Heart left ventricle (tissue), 13 donors: ENCODE measurements at regions not wholly inside any gene's neighbourhood (a gene's known extent, or its start where the extent isn't known, plus 50 kb on each side); places are given as distances from the start of the nearest gene placed in this dataset.

Experiments
- POLR2A ChIP-seq, 2 donors: fragments of 450-650 bp; IDR thresholded peaks; one replicate each; pipeline ENCODE4 v1.6.1; 2017; ENCODE audit warnings: antibody characterized with exemption in 2 of 2, mild to moderate bottlenecking in 2 of 2, moderate library complexity in 2 of 2
- TF ChIP-seq, protein P1 (sequence below), 12 donors: fragments of 200-600 bp; sonication (generic) in 4 of 12; IDR thresholded peaks; one replicate each; pipeline versions ENCODE4 v1.5.0 to v1.8.0; 2018 to 2022; ENCODE audit warnings: antibody characterized with exemption in 12 of 12, mild to moderate bottlenecking in 5 of 12
- donor health status: ischemic (EF 13 %, LVEDD 7.1; RV severe dilation, severe dysfunction).
- donor health status: DM: no; HTN: yes; CAD: no.
- donor health status: DM: no; HTN: no; CAD: no.
- donor health status: ischemic (EF 25% LVEDD 6.9; RV normal size, moderate dysfunction).
- donor health status: ischemic (EF 25% LVEDD 5.7; RV mildly dilated, moderate dysfunction).
- donor health status: ischemic (EF 35%, LVEDD 5.7; RV mildly dilated, moderate dysfunction).
- donor health status: nonischemic (EF 11% LVEDD 7.7; RV severe dilation, severe dysfunction).
- donor health status: DM: yes; HTN: yes; CAD: no.
- donor health status: PGD.
- donor health status: ischemic (EF 29% LVEDD 5.4; RV normal size, mild dysfunction).
- donor health status: nonischemic (EF 23%, LVEDD 6.1; RV moderate dilation, normal function).

DNA sequence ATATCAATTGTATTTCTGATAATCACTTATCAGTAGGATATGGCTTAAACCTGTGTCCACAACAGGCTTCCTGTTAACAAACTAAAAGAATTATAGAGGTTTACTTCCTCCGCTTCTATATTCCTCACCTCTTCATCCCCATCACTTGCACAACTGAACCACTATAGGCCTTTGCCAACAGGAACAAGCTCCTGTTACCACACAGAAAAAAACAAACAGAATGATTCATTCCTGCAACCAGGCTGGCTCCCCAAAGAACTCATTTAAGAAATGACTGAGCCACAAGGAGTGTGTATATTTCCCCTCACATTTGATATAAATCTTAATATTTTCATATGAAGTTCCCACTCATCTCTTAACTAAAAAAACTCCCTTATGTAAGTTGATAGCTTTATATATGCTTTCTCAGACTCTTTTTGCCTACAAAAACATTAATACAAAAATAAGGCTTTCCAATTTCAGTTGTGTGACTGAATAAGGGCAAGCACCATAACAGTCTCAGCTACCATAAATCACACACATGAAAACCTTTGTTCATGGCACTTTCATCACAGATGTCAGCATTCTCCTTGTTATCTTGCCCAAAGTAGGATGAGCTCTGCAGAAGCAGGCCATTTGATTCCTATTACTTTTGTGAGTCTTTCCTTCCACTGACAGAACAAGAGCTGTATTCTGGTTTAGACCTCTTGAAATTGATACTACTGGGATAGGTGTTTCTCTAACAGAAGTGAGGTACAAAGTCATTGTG lies 366.8 kb downstream of the SLITRK1 start:
- no peak for TF ChIP-seq POLR2A (IDR thresholded peaks at IDR 0.05)
- TF ChIP-seq, protein P1, sequence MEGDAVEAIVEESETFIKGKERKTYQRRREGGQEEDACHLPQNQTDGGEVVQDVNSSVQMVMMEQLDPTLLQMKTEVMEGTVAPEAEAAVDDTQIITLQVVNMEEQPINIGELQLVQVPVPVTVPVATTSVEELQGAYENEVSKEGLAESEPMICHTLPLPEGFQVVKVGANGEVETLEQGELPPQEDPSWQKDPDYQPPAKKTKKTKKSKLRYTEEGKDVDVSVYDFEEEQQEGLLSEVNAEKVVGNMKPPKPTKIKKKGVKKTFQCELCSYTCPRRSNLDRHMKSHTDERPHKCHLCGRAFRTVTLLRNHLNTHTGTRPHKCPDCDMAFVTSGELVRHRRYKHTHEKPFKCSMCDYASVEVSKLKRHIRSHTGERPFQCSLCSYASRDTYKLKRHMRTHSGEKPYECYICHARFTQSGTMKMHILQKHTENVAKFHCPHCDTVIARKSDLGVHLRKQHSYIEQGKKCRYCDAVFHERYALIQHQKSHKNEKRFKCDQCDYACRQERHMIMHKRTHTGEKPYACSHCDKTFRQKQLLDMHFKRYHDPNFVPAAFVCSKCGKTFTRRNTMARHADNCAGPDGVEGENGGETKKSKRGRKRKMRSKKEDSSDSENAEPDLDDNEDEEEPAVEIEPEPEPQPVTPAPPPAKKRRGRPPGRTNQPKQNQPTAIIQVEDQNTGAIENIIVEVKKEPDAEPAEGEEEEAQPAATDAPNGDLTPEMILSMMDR (IDR thresholded peaks at IDR 0.05): no peak
